WTC11 (cell line): ENCODE measurements at regions not wholly inside any gene's neighbourhood (a gene's known extent, or its start where the extent isn't known, plus 50 kb on each side); places are given as distances from the start of the nearest gene placed in this dataset.
"Not testable (repeated sequence)": the region's sequence is repeated elsewhere in the genome, so short reads cannot be mapped to it uniquely, and the experiment has no call there.

ENCODE experiments used
- ATAC-seq: fragments of 200-7000 bp; cut with Tn5 transposase; 2 replicates; pipeline ENCODE4 v1.10.0; 2021; ENCODE audit warnings: mild to moderate bottlenecking, moderate library complexity
- CTCF ChIA-PET: fragments of 300-600 bp; sonication (Branson Sonifier 250); formaldehyde crosslinking; loops from one replicate; lab custom pipeline; 2021; ENCODE audit warnings: antibody characterized with exemption; lab: Charles Lee
- POLR2A ChIA-PET: fragments of 350-600 bp; sonication (Branson Sonifier 250); formaldehyde crosslinking; loops from one replicate; lab custom pipeline; 2021; ENCODE audit warnings: antibody characterized with exemption; lab: Charles Lee
- DNase-seq: peaks from one replicate; pipeline ENCODE4 v3.0.0; 2021; ENCODE audit warnings: low spot score
- H3K27ac Mint-ChIP-seq: 2 replicates; pipeline ENCODE4 v1.8.0; 2021; ENCODE audit warnings: mixed read lengths
- H3K27me3 Mint-ChIP-seq: 2 replicates; pipeline ENCODE4 v1.8.0; 2021; ENCODE audit warnings: low read depth, mild to moderate bottlenecking, moderate library complexity, mixed read lengths
- H3K36me3 Mint-ChIP-seq: 2 replicates; pipeline ENCODE4 v1.8.0; 2021; ENCODE audit warnings: mixed read lengths
- H3K4me1 Mint-ChIP-seq: 2 replicates; pipeline ENCODE4 v1.8.0; 2022; ENCODE audit warnings: mixed read lengths
- H3K4me3 Mint-ChIP-seq: 2 replicates; pipeline ENCODE4 v1.8.0; 2021; ENCODE audit warnings: mild to moderate bottlenecking, moderate library complexity, mixed read lengths
- H3K9me3 Mint-ChIP-seq: 2 replicates; pipeline ENCODE4 v1.8.0; 2021; ENCODE audit warnings: mixed read lengths
- FOXJ3 ChIP-seq: sonication (generic); formaldehyde crosslinking; IDR thresholded peaks from 2 replicates; pipeline ENCODE4 v1.9.0; 2021; ENCODE audit warnings: missing genetic modification reagents, mild to moderate bottlenecking, borderline replicate concordance
- FOXK1 ChIP-seq: sonication (generic); formaldehyde crosslinking; IDR thresholded peaks from 2 replicates; pipeline ENCODE4 v1.8.0; 2022; ENCODE audit warnings: mild to moderate bottlenecking, moderate library complexity, missing genetic modification reagents
- GABPB1 ChIP-seq: sonication (generic); formaldehyde crosslinking; IDR thresholded peaks from 2 replicates; pipeline ENCODE4 v1.8.1; 2023; ENCODE audit warnings: mild to moderate bottlenecking, missing genetic modification reagents
- GTF2I ChIP-seq: fragments of 250-450 bp; sonication (Bioruptor Pico); conservative IDR thresholded peaks from 2 replicates; pipeline ENCODE4 v1.4.0; 2021; ENCODE audit warnings: mild to moderate bottlenecking
- IRF2 ChIP-seq: sonication (generic); formaldehyde crosslinking; IDR thresholded peaks from 2 replicates; pipeline ENCODE4 v1.8.0; 2022; ENCODE audit warnings: low read depth, missing genetic modification reagents, borderline replicate concordance
- NFATC4 ChIP-seq: fragments of 250-450 bp; sonication (Bioruptor Pico); IDR thresholded peaks from 2 replicates; pipeline ENCODE4 v1.9.0; 2021; ENCODE audit warnings: mild to moderate bottlenecking
- ZNF121 ChIP-seq: sonication (generic); formaldehyde crosslinking; IDR thresholded peaks from 2 replicates; pipeline ENCODE4 v1.8.0; 2023; ENCODE audit warnings: missing genetic modification reagents
- ZNF138 ChIP-seq: sonication (generic); formaldehyde crosslinking; conservative IDR thresholded peaks from 2 replicates; pipeline ENCODE4 v1.8.1; 2022; ENCODE audit warnings: mild to moderate bottlenecking, moderate library complexity, missing genetic modification reagents
- TF ChIP-seq, protein P1 (sequence below): fragments of 250-450 bp; sonication (Bioruptor Pico); IDR thresholded peaks from 2 replicates; pipeline ENCODE4 v1.9.0; 2021; ENCODE audit warnings: mild to moderate bottlenecking, borderline replicate concordance
- TF ChIP-seq, protein P2 (sequence below): sonication (generic); formaldehyde crosslinking; conservative IDR thresholded peaks from 2 replicates; pipeline ENCODE4 v1.8.1; 2023; ENCODE audit warnings: mild to moderate bottlenecking, low read depth, missing genetic modification reagents, moderate library complexity
- TF ChIP-seq, protein P3 (sequence below): fragments of 250-450 bp; sonication (Bioruptor Pico); IDR thresholded peaks from 2 replicates; pipeline ENCODE4 v1.9.0; 2021; ENCODE audit warnings: mild to moderate bottlenecking
- TF ChIP-seq, protein P4 (sequence below): fragments of 250-450 bp; sonication (Bioruptor Pico); IDR thresholded peaks from 2 replicates; pipeline ENCODE4 v2.1.2; 2022; ENCODE audit warnings: mild to moderate bottlenecking, moderate library complexity
- TF ChIP-seq, protein P5 (sequence below): sonication (generic); formaldehyde crosslinking; IDR thresholded peaks from 2 replicates; pipeline ENCODE4 v1.8.0; 2022; ENCODE audit warnings: mild to moderate bottlenecking, missing genetic modification reagents
- TF ChIP-seq, protein P6 (sequence below): sonication (generic); formaldehyde crosslinking; IDR thresholded peaks from 2 replicates; pipeline ENCODE4 v1.8.1; 2023; ENCODE audit warnings: mild to moderate bottlenecking, missing genetic modification reagents

DNA sequence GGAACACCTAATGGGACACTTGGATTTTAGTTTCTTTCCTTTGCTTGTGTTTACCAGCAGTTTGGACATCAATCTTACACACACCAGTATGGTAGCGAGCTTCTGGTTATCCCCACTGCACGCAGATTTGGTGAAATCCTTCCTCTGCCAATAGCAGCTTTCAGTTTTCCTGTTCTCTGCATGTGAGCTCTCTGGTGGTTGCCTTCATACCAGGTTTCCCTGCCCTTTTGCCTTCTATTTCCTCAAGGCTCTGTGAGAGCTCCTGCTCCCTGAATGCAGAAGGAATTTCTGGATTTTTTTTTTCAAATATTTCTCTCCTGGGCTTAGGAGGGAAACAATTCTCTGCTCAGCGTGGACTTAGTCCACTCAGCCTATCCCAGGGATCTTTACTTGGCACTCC, 93.0 kb upstream of the CCDC91 start (continued):
- TF ChIP-seq, protein P1, sequence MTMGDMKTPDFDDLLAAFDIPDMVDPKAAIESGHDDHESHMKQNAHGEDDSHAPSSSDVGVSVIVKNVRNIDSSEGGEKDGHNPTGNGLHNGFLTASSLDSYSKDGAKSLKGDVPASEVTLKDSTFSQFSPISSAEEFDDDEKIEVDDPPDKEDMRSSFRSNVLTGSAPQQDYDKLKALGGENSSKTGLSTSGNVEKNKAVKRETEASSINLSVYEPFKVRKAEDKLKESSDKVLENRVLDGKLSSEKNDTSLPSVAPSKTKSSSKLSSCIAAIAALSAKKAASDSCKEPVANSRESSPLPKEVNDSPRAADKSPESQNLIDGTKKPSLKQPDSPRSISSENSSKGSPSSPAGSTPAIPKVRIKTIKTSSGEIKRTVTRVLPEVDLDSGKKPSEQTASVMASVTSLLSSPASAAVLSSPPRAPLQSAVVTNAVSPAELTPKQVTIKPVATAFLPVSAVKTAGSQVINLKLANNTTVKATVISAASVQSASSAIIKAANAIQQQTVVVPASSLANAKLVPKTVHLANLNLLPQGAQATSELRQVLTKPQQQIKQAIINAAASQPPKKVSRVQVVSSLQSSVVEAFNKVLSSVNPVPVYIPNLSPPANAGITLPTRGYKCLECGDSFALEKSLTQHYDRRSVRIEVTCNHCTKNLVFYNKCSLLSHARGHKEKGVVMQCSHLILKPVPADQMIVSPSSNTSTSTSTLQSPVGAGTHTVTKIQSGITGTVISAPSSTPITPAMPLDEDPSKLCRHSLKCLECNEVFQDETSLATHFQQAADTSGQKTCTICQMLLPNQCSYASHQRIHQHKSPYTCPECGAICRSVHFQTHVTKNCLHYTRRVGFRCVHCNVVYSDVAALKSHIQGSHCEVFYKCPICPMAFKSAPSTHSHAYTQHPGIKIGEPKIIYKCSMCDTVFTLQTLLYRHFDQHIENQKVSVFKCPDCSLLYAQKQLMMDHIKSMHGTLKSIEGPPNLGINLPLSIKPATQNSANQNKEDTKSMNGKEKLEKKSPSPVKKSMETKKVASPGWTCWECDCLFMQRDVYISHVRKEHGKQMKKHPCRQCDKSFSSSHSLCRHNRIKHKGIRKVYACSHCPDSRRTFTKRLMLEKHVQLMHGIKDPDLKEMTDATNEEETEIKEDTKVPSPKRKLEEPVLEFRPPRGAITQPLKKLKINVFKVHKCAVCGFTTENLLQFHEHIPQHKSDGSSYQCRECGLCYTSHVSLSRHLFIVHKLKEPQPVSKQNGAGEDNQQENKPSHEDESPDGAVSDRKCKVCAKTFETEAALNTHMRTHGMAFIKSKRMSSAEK (CRISPR knock-in tag), result no peak
- TF ChIP-seq NFATC4 (CRISPR knock-in tag), result no peak
- TF ChIP-seq, protein P2, sequence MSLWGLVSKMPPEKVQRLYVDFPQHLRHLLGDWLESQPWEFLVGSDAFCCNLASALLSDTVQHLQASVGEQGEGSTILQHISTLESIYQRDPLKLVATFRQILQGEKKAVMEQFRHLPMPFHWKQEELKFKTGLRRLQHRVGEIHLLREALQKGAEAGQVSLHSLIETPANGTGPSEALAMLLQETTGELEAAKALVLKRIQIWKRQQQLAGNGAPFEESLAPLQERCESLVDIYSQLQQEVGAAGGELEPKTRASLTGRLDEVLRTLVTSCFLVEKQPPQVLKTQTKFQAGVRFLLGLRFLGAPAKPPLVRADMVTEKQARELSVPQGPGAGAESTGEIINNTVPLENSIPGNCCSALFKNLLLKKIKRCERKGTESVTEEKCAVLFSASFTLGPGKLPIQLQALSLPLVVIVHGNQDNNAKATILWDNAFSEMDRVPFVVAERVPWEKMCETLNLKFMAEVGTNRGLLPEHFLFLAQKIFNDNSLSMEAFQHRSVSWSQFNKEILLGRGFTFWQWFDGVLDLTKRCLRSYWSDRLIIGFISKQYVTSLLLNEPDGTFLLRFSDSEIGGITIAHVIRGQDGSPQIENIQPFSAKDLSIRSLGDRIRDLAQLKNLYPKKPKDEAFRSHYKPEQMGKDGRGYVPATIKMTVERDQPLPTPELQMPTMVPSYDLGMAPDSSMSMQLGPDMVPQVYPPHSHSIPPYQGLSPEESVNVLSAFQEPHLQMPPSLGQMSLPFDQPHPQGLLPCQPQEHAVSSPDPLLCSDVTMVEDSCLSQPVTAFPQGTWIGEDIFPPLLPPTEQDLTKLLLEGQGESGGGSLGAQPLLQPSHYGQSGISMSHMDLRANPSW (CRISPR knock-in tag), result no peak
- TF ChIP-seq, all 79 proteins: peak for 0

DNA sequence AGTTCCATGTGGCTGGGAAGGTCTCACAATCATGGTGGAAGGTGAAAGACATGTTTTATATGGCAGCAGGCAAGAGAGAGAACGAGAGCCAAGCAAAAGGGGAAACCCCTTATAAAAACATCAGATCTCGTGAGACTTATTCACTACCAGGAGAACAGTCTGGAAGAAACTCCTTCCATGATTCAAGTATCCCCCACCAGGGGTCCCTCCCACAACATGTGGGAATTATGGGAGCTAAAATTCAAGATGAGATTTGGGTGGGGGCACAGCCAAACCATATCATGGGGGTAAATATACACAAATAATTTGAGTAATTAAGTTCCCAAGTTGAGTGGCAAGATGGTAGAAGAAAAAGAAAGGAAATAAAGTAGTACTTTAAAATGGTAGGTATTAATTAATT, 91.0 kb upstream of the CCDC91 start:
- H3K27me3 Mint-ChIP-seq, CTCF ChIA-PET, H3K9me3 Mint-ChIP-seq, DNase-seq, H3K36me3 Mint-ChIP-seq, POLR2A ChIA-PET, H3K27ac Mint-ChIP-seq, H3K4me1 Mint-ChIP-seq, H3K4me3 Mint-ChIP-seq, ATAC-seq: not testable (repeated sequence)

DNA sequence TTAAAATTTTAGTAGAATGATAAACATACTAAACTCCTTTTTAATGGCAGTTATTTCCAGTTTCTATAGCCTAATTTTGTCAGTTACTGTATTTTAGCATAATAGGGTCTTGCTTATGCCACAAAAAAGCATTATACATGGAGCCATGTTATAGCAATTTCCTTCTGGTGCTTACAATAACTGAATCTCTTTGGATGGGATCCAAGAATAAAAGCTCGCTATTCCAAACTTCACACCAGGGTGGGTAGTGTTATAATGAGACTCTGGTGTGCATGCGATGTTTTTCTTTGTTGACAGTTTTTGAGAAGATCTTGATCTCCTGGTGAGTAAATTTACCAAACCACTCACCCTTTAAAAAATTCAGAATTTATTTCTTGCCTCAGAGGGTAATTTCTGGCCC, 90.4 kb upstream of the CCDC91 start:
- ATAC-seq, result no peak
- H3K27ac Mint-ChIP-seq, result no peak overlapping the region
- ChIA-PET POLR2A (no interaction called here), CTCF (no interaction called here)
- no peaks in the 10 kb centered on the region for H3K4me1 Mint-ChIP-seq
- H3K4me3 Mint-ChIP-seq, result no peak overlapping the region
- no peak for DNase-seq
- no peaks in the 10 kb centered on the region for H3K9me3 Mint-ChIP-seq
- H3K27me3 Mint-ChIP-seq, result no peaks in the 10 kb centered on the region
- no peaks in the 10 kb centered on the region for H3K36me3 Mint-ChIP-seq
- TF ChIP-seq FOXJ3 (CRISPR knock-in tag) (no peak), ZNF138 (CRISPR knock-in tag) (no peak), IRF2 (CRISPR knock-in tag) (no peak), FOXK1 (CRISPR knock-in tag) (no peak), ZNF121 (CRISPR knock-in tag) (no peak), GABPB1 (no peak), GTF2I (no peak)
- TF ChIP-seq, protein P3, sequence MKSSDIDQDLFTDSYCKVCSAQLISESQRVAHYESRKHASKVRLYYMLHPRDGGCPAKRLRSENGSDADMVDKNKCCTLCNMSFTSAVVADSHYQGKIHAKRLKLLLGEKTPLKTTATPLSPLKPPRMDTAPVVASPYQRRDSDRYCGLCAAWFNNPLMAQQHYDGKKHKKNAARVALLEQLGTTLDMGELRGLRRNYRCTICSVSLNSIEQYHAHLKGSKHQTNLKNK, result no peak
- TF ChIP-seq, protein P1 (CRISPR knock-in tag), result no peak
- TF ChIP-seq, protein P4, sequence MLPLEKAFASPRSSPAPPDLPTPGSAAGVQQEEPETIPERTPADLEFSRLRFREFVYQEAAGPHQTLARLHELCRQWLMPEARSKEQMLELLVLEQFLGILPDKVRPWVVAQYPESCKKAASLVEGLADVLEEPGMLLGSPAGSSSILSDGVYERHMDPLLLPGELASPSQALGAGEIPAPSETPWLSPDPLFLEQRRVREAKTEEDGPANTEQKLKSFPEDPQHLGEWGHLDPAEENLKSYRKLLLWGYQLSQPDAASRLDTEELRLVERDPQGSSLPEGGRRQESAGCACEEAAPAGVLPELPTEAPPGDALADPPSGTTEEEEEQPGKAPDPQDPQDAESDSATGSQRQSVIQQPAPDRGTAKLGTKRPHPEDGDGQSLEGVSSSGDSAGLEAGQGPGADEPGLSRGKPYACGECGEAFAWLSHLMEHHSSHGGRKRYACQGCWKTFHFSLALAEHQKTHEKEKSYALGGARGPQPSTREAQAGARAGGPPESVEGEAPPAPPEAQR (CRISPR knock-in tag), result no peak
- TF ChIP-seq, protein P5, sequence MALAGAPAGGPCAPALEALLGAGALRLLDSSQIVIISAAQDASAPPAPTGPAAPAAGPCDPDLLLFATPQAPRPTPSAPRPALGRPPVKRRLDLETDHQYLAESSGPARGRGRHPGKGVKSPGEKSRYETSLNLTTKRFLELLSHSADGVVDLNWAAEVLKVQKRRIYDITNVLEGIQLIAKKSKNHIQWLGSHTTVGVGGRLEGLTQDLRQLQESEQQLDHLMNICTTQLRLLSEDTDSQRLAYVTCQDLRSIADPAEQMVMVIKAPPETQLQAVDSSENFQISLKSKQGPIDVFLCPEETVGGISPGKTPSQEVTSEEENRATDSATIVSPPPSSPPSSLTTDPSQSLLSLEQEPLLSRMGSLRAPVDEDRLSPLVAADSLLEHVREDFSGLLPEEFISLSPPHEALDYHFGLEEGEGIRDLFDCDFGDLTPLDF (CRISPR knock-in tag), result no peak
- TF ChIP-seq, protein P6, sequence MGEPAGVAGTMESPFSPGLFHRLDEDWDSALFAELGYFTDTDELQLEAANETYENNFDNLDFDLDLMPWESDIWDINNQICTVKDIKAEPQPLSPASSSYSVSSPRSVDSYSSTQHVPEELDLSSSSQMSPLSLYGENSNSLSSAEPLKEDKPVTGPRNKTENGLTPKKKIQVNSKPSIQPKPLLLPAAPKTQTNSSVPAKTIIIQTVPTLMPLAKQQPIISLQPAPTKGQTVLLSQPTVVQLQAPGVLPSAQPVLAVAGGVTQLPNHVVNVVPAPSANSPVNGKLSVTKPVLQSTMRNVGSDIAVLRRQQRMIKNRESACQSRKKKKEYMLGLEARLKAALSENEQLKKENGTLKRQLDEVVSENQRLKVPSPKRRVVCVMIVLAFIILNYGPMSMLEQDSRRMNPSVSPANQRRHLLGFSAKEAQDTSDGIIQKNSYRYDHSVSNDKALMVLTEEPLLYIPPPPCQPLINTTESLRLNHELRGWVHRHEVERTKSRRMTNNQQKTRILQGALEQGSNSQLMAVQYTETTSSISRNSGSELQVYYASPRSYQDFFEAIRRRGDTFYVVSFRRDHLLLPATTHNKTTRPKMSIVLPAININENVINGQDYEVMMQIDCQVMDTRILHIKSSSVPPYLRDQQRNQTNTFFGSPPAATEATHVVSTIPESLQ (CRISPR knock-in tag), result no peak
